ENCODE measurements at regions not wholly inside any gene's neighbourhood (a gene's known extent, or its start where the extent isn't known, plus 50 kb on each side); places are given as distances from the start of the nearest gene placed in this dataset.

GRCh38 chr4:3706565-3707422 is 59.4 kb upstream of the ADRA2C start:
- TF ChIP-seq CTCF (IDR thresholded peaks at IDR 0.05) (no peak), POLR2A (IDR thresholded peaks at IDR 0.05) (no peak)
- WGBS, 2 donors, result 80 to 87% methylated on average over 5 to 9 of the region's 15 CpGs
- H3K27me3 ChIP-seq, result peaks cover 0 to 67% (median 4%) of the 10 kb centered on the region in 4 donors
- no peak overlapping the region for H3K27ac ChIP-seq
- no peak overlapping the region for H3K4me3 ChIP-seq
- intact Hi-C loops (cut with DNase I), result no loop called here
- DNase-seq, result no peak
- H3K36me3 ChIP-seq, result no peaks in the 10 kb centered on the region
- peaks cover 0 to 12% (median 0%) of the 10 kb centered on the region in 3 donors for H3K4me1 ChIP-seq
- H3K9me3 ChIP-seq, result no peaks in the 10 kb centered on the region

- no peaks in the 10 kb centered on the region for H3K9me3 ChIP-seq
- WGBS, 2 donors, result 75 to 80% methylated on average over 1 to 5 of the region's 10 CpGs
- H3K4me1 ChIP-seq, result peaks cover 0 to 12% (median 0%) of the 10 kb centered on the region in 3 donors
- H3K27ac ChIP-seq, result no peak overlapping the region
- TF ChIP-seq CTCF (IDR thresholded peaks at IDR 0.05) (no peak), POLR2A (IDR thresholded peaks at IDR 0.05) (no peak)
- peaks cover 0 to 74% (median 4%) of the 10 kb centered on the region in 4 donors for H3K27me3 ChIP-seq
- intact Hi-C loops (cut with DNase I), result no loop called here
- H3K4me3 ChIP-seq, result no peak overlapping the region
- DNase-seq, result no peak
- no peaks in the 10 kb centered on the region for H3K36me3 ChIP-seq
Observed at GRCh38 chr4:3706111-3706511, 60.1 kb upstream of the ADRA2C start.

- Histone ChIP-seq H3K27ac (no peak overlapping the region), H3K36me3 (no peaks in the 10 kb centered on the region), H3K4me3 (no peak overlapping the region), H3K4me1 (peaks cover 0 to 12% (median 0%) of the 10 kb centered on the region in 3 donors), H3K9me3 (no peaks in the 10 kb centered on the region), H3K27me3 (peaks cover 0 to 76% (median 4%) of the 10 kb centered on the region in 4 donors)
- intact Hi-C loops (cut with DNase I), result no loop called here
- 65 to 82% methylated on average over 6 to 20 of the region's 20 CpGs for WGBS, 2 donors
- DNase-seq, result no peak
- TF ChIP-seq POLR2A (IDR thresholded peaks at IDR 0.05) (no peak), CTCF (IDR thresholded peaks at IDR 0.05) (no peak)
Observed at GRCh38 chr4:3705236-3705987, 60.8 kb upstream of the ADRA2C start.

GRCh38 chr4:3704669-3705068 is 61.5 kb upstream of the ADRA2C start:
- TF ChIP-seq CTCF (IDR thresholded peaks at IDR 0.05) (no peak), POLR2A (IDR thresholded peaks at IDR 0.05) (no peak)
- Histone ChIP-seq H3K4me1 (peaks cover 0 to 12% (median 0%) of the 10 kb centered on the region in 3 donors), H3K27me3 (peaks cover 0 to 83% (median 4%) of the 10 kb centered on the region in 4 donors), H3K36me3 (no peaks in the 10 kb centered on the region), H3K27ac (no peak overlapping the region), H3K4me3 (no peak overlapping the region), H3K9me3 (no peaks in the 10 kb centered on the region)
- DNase-seq, result no peak
- intact Hi-C loops (cut with DNase I), result no loop called here
- WGBS, 2 donors, result 79 to 82% methylated on average over 10 of the region's 10 CpGs
